ENCODE measurements at regions not wholly inside any gene's neighbourhood (a gene's known extent, or its start where the extent isn't known, plus 50 kb on each side); places are given as distances from the start of the nearest gene placed in this dataset.

DNA sequence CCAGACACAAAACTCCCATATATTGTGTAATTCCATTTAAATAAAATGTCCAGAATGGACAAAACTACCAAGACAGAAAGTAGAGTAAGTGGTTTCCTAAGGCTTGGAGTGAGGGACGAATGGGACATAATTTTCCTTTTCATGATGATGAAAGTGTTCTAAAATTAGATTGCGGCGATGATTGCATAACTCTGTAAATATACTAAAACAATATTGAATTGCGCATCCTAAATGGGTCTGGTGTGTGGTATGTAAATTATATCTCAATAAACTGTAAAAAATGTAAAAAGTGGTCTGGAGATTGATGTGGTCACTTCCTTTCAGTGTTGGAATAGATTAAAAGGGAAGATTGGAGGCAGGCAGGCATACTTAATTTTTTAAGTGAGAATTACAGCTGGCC lies 105.9 kb upstream of the KCNAB1 start:
- H3K27ac ChIP-seq: no peak overlapping the region
- no peak overlapping the region for H3K4me3 ChIP-seq
- intact Hi-C loops (cut with DNase I): no loop called here
- H3K27me3 ChIP-seq: no peaks in the 10 kb centered on the region
- no peaks in the 10 kb centered on the region for H3K36me3 ChIP-seq (replicated peaks in 1 of 2)
- DNase-seq: no peak
- H3K9me3 ChIP-seq (replicated peaks in 1 of 3): no peaks in the 10 kb centered on the region
- TF ChIP-seq, protein P1, sequence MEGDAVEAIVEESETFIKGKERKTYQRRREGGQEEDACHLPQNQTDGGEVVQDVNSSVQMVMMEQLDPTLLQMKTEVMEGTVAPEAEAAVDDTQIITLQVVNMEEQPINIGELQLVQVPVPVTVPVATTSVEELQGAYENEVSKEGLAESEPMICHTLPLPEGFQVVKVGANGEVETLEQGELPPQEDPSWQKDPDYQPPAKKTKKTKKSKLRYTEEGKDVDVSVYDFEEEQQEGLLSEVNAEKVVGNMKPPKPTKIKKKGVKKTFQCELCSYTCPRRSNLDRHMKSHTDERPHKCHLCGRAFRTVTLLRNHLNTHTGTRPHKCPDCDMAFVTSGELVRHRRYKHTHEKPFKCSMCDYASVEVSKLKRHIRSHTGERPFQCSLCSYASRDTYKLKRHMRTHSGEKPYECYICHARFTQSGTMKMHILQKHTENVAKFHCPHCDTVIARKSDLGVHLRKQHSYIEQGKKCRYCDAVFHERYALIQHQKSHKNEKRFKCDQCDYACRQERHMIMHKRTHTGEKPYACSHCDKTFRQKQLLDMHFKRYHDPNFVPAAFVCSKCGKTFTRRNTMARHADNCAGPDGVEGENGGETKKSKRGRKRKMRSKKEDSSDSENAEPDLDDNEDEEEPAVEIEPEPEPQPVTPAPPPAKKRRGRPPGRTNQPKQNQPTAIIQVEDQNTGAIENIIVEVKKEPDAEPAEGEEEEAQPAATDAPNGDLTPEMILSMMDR (IDR thresholded peaks at IDR 0.05): no peak
- no peak for TF ChIP-seq POLR2A (IDR thresholded peaks at IDR 0.05)
- no peaks in the 10 kb centered on the region for H3K4me1 ChIP-seq (replicated peaks in 1 of 2)
- WGBS, 4 donors: 48 to 73% (median 60%) methylated on average over 4 of the region's 4 CpGs

DNA sequence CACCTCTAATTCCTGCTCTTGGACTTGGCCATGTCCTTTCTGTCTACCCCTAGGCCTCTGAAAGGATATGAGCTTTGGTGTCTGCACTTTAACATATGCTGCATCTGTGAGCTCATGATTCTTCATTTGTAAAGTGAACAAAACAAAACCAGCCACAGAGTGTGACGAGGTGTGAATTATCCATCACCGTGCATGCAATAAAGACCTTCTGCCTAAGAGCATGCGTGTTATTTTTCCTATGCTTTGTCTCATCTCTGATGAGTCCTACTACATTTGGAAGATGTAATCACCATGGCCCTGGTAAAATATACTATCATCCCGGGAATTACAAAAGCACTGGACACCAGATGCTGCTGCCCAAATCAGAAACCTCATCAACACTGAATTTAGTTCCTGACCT lies 103.5 kb upstream of the KCNAB1 start:
- no peak overlapping the region for H3K4me3 ChIP-seq
- H3K27me3 ChIP-seq: no peaks in the 10 kb centered on the region
- no peak overlapping the region for H3K27ac ChIP-seq
- 83 to 95% (median 91%) methylated on average over 4 of the region's 4 CpGs for WGBS, 4 donors
- DNase-seq: no peak
- intact Hi-C loops (cut with DNase I): no loop called here
- no peak for TF ChIP-seq POLR2A (IDR thresholded peaks at IDR 0.05)
- TF ChIP-seq, protein P1 (IDR thresholded peaks at IDR 0.05): no peak
- no peaks in the 10 kb centered on the region for H3K9me3 ChIP-seq (replicated peaks in 1 of 3)
- no peaks in the 10 kb centered on the region for H3K4me1 ChIP-seq (replicated peaks in 1 of 2)
- H3K36me3 ChIP-seq (replicated peaks in 1 of 2): no peaks in the 10 kb centered on the region

DNA sequence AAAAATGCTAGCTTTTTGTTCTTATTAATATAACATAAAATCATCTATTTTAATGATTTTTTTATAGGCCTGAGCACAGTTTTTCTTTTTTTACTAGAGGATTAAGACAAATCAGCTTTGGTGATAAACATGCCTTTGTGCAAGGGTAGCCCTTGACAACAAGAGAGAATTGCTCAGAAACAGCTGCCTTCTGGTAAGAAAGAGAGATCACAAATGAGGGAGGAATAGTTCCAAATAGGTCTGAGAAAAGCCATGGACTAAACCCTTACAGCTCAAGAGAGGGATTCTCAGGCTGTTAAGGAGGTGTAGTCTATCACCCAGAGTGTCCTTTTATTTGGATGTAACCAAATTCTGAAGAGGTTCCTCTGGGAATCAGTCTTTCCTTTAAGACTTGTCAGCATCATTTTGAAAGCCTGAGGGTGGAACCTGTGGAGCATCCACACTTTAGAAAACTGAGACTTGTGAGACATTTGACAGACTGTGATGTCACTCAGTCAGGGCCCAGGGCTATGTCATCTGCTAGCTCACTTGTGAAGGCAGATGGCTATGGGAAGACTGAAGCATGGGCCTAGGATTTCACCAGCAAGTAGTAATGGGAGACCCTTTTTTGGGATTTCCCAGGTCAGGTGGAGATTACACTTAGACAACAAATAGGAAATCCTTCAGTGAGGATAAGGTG lies 102.9 kb upstream of the KCNAB1 start:
- TF ChIP-seq POLR2A (IDR thresholded peaks at IDR 0.05): no peak
- TF ChIP-seq, protein P1 (IDR thresholded peaks at IDR 0.05): no peak
- Histone ChIP-seq H3K4me3 (no peak overlapping the region), H3K27ac (no peak overlapping the region), H3K27me3 (no peaks in the 10 kb centered on the region), H3K36me3 (replicated peaks in 1 of 2) (no peaks in the 10 kb centered on the region), H3K4me1 (replicated peaks in 1 of 2) (no peaks in the 10 kb centered on the region), H3K9me3 (replicated peaks in 1 of 3) (no peaks in the 10 kb centered on the region)
- no peak for DNase-seq
- intact Hi-C loops (cut with DNase I): no loop called here

DNA sequence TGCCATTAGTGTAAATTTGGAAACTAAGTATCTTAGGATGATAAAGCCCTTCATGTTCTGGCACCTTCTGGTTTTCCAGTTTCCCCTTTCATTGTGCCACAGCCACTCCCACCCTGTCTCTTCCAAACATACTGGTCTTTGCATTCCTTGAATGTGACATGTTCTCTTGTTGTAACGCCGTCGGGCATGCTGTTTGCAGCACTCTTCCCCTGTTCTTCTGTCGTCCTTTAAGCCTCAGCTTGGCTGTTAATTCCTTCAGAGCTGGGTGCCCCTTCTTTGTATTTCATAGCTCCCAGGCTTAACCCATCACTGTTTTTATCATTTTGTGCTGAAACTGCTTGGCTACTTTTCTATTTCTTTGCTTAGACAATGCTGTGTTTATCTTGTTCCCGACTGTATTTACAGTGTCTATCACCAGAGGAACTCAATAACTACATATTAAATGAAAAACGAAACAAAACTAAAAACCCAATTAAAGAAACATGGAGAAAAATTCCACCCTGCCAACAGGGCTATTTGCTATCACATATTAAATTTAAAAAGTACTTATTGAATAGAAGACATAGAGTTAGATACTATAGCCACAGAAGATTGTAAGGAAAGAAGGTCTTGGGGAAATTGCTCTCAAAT lies 95.4 kb upstream of the KCNAB1 start:
- no peaks in the 10 kb centered on the region for H3K4me1 ChIP-seq (replicated peaks in 1 of 2)
- TF ChIP-seq POLR2A (IDR thresholded peaks at IDR 0.05): no peak
- TF ChIP-seq, protein P1 (IDR thresholded peaks at IDR 0.05): no peak
- H3K36me3 ChIP-seq (replicated peaks in 1 of 2): no peaks in the 10 kb centered on the region
- DNase-seq: no peak
- H3K4me3 ChIP-seq: no peak overlapping the region
- intact Hi-C loops (cut with DNase I): no loop called here
- H3K9me3 ChIP-seq (replicated peaks in 1 of 3): no peaks in the 10 kb centered on the region
- no peaks in the 10 kb centered on the region for H3K27me3 ChIP-seq
- WGBS, 4 donors: 27 to 33% (median 32%) methylated on average over 6 of the region's 6 CpGs
- H3K27ac ChIP-seq: no peak overlapping the region
